Keratinocyte (primary cell): ENCODE measurements at regions not wholly inside any gene's neighbourhood (a gene's known extent, or its start where the extent isn't known, plus 50 kb on each side); places are given as distances from the start of the nearest gene placed in this dataset.

Experiments
- DNase-seq: peaks from one replicate; pipeline ENCODE4 v3.0.0-alpha.2; 2011; ENCODE audit warnings: low read depth, missing footprints, low spot score
- FAIRE-seq: peaks from 2 replicates; lab custom pipeline; 2011; peaks lifted over from hg19 to GRCh38; lab: Jason Lieb, UNC
- H2AFZ ChIP-seq: 2 replicates; pipeline ENCODE4 v1.6.0; 2012; ENCODE audit warnings: low read length, control low read depth, inconsistent platforms; ENCODE audit not compliant: control insufficient read depth
- H3K27ac ChIP-seq: 2 replicates; pipeline ENCODE4 v1.5.1; 2011; ENCODE audit warnings: low read length; ENCODE audit not compliant: control insufficient read depth, insufficient read depth
- H3K27me3 ChIP-seq: 3 replicates; pipeline ENCODE4 v1.6.0; 2011; ENCODE audit warnings: low read length; ENCODE audit not compliant: control insufficient read depth, insufficient read depth; ENCODE audit errors: extremely low read depth
- H3K36me3 ChIP-seq, 2 experiments: 2 replicates in 1 of 2; 3 replicates in 1 of 2; pipeline ENCODE4 v1.5.1; 2011; ENCODE audit warnings: low read length in 2 of 2, mild to moderate bottlenecking in 1 of 2; ENCODE audit not compliant: control insufficient read depth in 2 of 2, insufficient read depth in 2 of 2; ENCODE audit errors: extremely low read depth in 1 of 2
- H3K4me1 ChIP-seq: 3 replicates; pipeline ENCODE4 v1.5.1; 2011; ENCODE audit warnings: low read length; ENCODE audit not compliant: control insufficient read depth, insufficient read depth; ENCODE audit errors: extremely low read depth
- H3K4me2 ChIP-seq: 3 replicates; pipeline ENCODE4 v1.6.0; 2011; ENCODE audit warnings: low read depth, low read length; ENCODE audit not compliant: control insufficient read depth, insufficient read depth; ENCODE audit errors: extremely low read depth
- H3K4me3 ChIP-seq, 3 experiments: fragments of 200-600 bp in 1 of 3; sonication (generic) in 1 of 3; 2 replicates in 2 of 3; 3 replicates in 1 of 3; pipeline ENCODE4 v1.5.1; 2011 to 2016; ENCODE audit warnings: low read length in 3 of 3, mild to moderate bottlenecking in 3 of 3, control low read depth in 2 of 3, inconsistent platforms in 1 of 3, low read depth in 1 of 3, mixed read lengths in 1 of 3, mixed run types in 1 of 3, moderate library complexity in 1 of 3; ENCODE audit not compliant: control insufficient read depth in 2 of 3, insufficient read depth in 2 of 3; ENCODE audit errors: extremely low read depth in 1 of 3
- H3K79me2 ChIP-seq: 2 replicates; pipeline ENCODE4 v1.6.0; 2012; ENCODE audit warnings: low read length; ENCODE audit not compliant: control insufficient read depth, insufficient read depth
- H3K9ac ChIP-seq: 3 replicates; pipeline ENCODE4 v1.6.0; 2011; ENCODE audit warnings: low read length; ENCODE audit not compliant: control insufficient read depth, insufficient read depth; ENCODE audit errors: extremely low read depth
- H3K9me1 ChIP-seq: 3 replicates; pipeline ENCODE4 v1.6.0; 2011; ENCODE audit warnings: low read length; ENCODE audit not compliant: control insufficient read depth, insufficient read depth; ENCODE audit errors: extremely low read depth
- H3K9me3 ChIP-seq: 2 replicates; pipeline ENCODE4 v1.5.1; 2012; ENCODE audit warnings: low read depth, low read length; ENCODE audit not compliant: control insufficient read depth
- H4K20me1 ChIP-seq: 3 replicates; pipeline ENCODE4 v1.6.0; 2011; ENCODE audit warnings: low read length; ENCODE audit not compliant: control insufficient read depth, insufficient read depth; ENCODE audit errors: extremely low read depth
- EZH2 ChIP-seq: IDR thresholded peaks from one replicate; pipeline ENCODE4 v1.6.1; 2012; ENCODE audit warnings: inconsistent platforms, mild to moderate bottlenecking, low read length, moderate library complexity
- dilution Hi-C: fragments of 300-500 bp; cut with MboI; formaldehyde crosslinking; loops from one replicate; pipeline ENCODE4 v1.7.0; 2020; ENCODE audit warnings: low sequenced_read_pairs; ENCODE audit not compliant: extremely low pct_ligation_motif_present
- TF ChIP-seq, protein P1 (sequence below), 3 experiments: IDR thresholded peaks in 1 of 3; conservative IDR thresholded peaks in 1 of 3; optimal IDR thresholded peaks in 1 of 3; 2 replicates in 2 of 3; 3 replicates in 1 of 3; pipeline versions ENCODE3 to v1.5.1; 2011; ENCODE audit warnings: low read length in 3 of 3, mild to moderate bottlenecking in 3 of 3, moderate library complexity in 2 of 3, control low read depth in 1 of 3, inconsistent platforms in 1 of 3; ENCODE audit not compliant: insufficient read depth in 2 of 3; ENCODE audit errors: extremely low read depth in 1 of 3

DNA sequence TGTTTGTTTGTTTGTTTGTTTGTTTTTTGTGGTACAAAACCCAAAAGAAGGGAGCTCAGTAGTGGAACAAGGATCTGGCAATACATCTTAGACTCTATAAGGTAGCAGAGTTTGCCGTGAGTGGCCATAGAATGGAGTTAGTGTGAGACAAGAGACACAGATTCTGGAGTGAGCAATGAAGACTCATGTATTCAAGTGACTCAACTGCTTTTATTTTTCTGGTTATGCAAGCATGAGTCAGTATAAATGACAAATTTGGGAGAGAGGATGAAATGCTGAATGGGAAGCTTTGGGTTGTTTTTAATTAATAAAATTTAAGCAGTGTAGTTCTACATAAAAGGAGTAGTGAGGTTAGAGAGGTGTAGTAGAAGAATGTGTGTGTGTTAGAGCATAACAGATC lies 143.6 kb upstream of the ANO5 start:
- no peaks in the 10 kb centered on the region for H3K9me1 ChIP-seq
- no peak overlapping the region for H3K27ac ChIP-seq
- no peaks in the 10 kb centered on the region for H3K4me1 ChIP-seq
- no peaks in the 10 kb centered on the region for H4K20me1 ChIP-seq
- TF ChIP-seq, protein P1, sequence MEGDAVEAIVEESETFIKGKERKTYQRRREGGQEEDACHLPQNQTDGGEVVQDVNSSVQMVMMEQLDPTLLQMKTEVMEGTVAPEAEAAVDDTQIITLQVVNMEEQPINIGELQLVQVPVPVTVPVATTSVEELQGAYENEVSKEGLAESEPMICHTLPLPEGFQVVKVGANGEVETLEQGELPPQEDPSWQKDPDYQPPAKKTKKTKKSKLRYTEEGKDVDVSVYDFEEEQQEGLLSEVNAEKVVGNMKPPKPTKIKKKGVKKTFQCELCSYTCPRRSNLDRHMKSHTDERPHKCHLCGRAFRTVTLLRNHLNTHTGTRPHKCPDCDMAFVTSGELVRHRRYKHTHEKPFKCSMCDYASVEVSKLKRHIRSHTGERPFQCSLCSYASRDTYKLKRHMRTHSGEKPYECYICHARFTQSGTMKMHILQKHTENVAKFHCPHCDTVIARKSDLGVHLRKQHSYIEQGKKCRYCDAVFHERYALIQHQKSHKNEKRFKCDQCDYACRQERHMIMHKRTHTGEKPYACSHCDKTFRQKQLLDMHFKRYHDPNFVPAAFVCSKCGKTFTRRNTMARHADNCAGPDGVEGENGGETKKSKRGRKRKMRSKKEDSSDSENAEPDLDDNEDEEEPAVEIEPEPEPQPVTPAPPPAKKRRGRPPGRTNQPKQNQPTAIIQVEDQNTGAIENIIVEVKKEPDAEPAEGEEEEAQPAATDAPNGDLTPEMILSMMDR (optimal IDR thresholded peaks at IDR 0.05 in 1 of 3, IDR thresholded peaks at IDR 0.05 in 1 of 3, conservative IDR thresholded peaks at IDR 0.05 in 1 of 3; ENCODE audit: extremely low read depth in 1 of 3, insufficient read depth in 2 of 3, low read length in 3 of 3) = no peak
- TF ChIP-seq EZH2 = no peak
- FAIRE-seq (no peak), DNase-seq (no peak)
- no peak overlapping the region for H3K4me2 ChIP-seq
- H3K9me3 ChIP-seq = no peaks in the 10 kb centered on the region
- H3K36me3 ChIP-seq = no peaks in the 10 kb centered on the region
- dilution Hi-C loops = no loop called here
- no peak overlapping the region for H3K9ac ChIP-seq
- no peak overlapping the region for H3K4me3 ChIP-seq
- H2AFZ ChIP-seq = no peak overlapping the region
- no peaks in the 10 kb centered on the region for H3K79me2 ChIP-seq
- H3K27me3 ChIP-seq = no peaks in the 10 kb centered on the region

DNA sequence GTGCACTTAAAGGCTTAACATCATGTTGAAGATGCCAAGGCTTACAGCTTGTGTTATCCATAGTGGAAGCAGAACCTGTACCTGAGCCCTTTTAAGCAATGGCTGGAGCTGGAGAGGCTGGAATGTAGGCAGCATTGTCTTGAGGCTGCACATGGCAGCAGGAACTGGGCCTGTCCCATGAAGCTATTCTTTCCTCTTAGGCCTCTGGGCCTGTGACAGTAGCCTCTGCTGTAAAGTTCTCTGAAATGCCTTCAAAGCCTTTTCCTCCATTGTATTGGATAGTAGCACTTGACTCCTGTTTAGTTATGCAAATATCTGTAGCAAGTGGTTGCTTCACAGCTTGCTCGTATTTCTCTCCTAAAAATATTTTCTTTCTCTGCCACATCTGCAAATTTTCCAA lies 127.4 kb upstream of the ANO5 start:
- FAIRE-seq (no peak), DNase-seq (no peak)
- no peaks in the 10 kb centered on the region for H3K27me3 ChIP-seq
- no peaks in the 10 kb centered on the region for H3K9me1 ChIP-seq
- no peak overlapping the region for H3K4me3 ChIP-seq
- H3K4me1 ChIP-seq = no peaks in the 10 kb centered on the region
- no peak overlapping the region for H3K4me2 ChIP-seq
- H3K9ac ChIP-seq = no peak overlapping the region
- no peaks in the 10 kb centered on the region for H4K20me1 ChIP-seq
- H3K79me2 ChIP-seq = no peaks in the 10 kb centered on the region
- no peak overlapping the region for H2AFZ ChIP-seq
- H3K36me3 ChIP-seq = no peaks in the 10 kb centered on the region
- no peak overlapping the region for H3K27ac ChIP-seq
- no peak for TF ChIP-seq EZH2
- TF ChIP-seq, protein P1 (optimal IDR thresholded peaks at IDR 0.05 in 1 of 3, IDR thresholded peaks at IDR 0.05 in 1 of 3, conservative IDR thresholded peaks at IDR 0.05 in 1 of 3; ENCODE audit: extremely low read depth in 1 of 3, insufficient read depth in 2 of 3, low read length in 3 of 3) = no peak
- dilution Hi-C loops = no loop called here
- H3K9me3 ChIP-seq = no peaks in the 10 kb centered on the region
